Stomach (tissue), 8 donors: ENCODE measurements at regions not wholly inside any gene's neighbourhood (a gene's known extent, or its start where the extent isn't known, plus 50 kb on each side); places are given as distances from the start of the nearest gene placed in this dataset.
A peak's percentile ranks its signal among the peaks of the same experiment; 100 is the strongest.

ENCODE experiments used
- DNase-seq, 2 donors: peaks; one replicate each; pipeline versions ENCODE4 v3.0.0 to v3.0.0-alpha.2; 2013 to 2019
- H3K27ac ChIP-seq, 5 donors: fragments of 200-600 bp in 4 of 5; sonication (generic) in 4 of 5; one replicate each; pipeline ENCODE4 v1.5.1; 2013 to 2019; ENCODE audit warnings: mild to moderate bottlenecking in 1 of 5, moderate library complexity in 1 of 5
- H3K27me3 ChIP-seq, 3 donors: fragments of 200-600 bp; sonication (generic); one replicate each; pipeline ENCODE4 v1.5.1; 2017 to 2019; ENCODE audit warnings: mixed run types in 1 of 3
- H3K36me3 ChIP-seq, 4 donors: fragments of 200-600 bp; sonication (generic); 1 replicate in 3 of 4; 2 replicates in 1 of 4; pipeline ENCODE4 v1.5.1; 2016 to 2019
- H3K4me1 ChIP-seq, 4 donors: fragments of 200-600 bp; sonication (generic); one replicate each; pipeline ENCODE4 v1.5.1; 2016 to 2019
- H3K4me3 ChIP-seq, 4 donors: fragments of 200-600 bp; sonication (generic) in 3 of 4; one replicate each; pipeline ENCODE4 v1.5.1; 2016 to 2019; ENCODE audit warnings: mild to moderate bottlenecking in 1 of 4
- H3K9me3 ChIP-seq, 4 donors: fragments of 200-600 bp; sonication (generic); one replicate each; pipeline ENCODE4 v1.5.1; 2016 to 2019
- EP300 ChIP-seq: sonication (generic); formaldehyde crosslinking; IDR thresholded peaks from one replicate; pipeline ENCODE4 v1.6.1; 2017; ENCODE audit warnings: antibody characterized with exemption
- POLR2A ChIP-seq, 4 donors: fragments of 450-650 bp; IDR thresholded peaks; one replicate each; pipeline ENCODE4 v1.6.1; 2016; ENCODE audit warnings: antibody characterized with exemption in 4 of 4, control low read depth in 2 of 4, mild to moderate bottlenecking in 1 of 4, moderate library complexity in 1 of 4
- POLR2AphosphoS5 ChIP-seq, 3 donors: sonication (generic); formaldehyde crosslinking; IDR thresholded peaks; one replicate each; pipeline ENCODE4 v1.6.1; 2016; ENCODE audit warnings: antibody characterized with exemption in 3 of 3
- WGBS, 5 donors: extraction: QIAGEN DNeasy Blood & Tissue Kit in 3 of 5; methylation state at CpG; one replicate each; pipeline versions ENCODE4 v1.1.5 to v1.1.7; 2013 to 2018; 5-methylcytosine and 5-hydroxymethylcytosine counted together
- intact Hi-C: fragments of 100-400 bp; cut with DNase I; formaldehyde crosslinking; loops from one replicate; pipeline ENCODE4 v1.15.1; 2023; ENCODE audit warnings: low total_unique reads
- TF ChIP-seq, protein P1 (sequence below), 7 experiments: fragments of 450-650 bp in 4 of 7; fragments of 200-600 bp in 3 of 7; sonication (generic) in 3 of 7; IDR thresholded peaks; one replicate each; pipeline ENCODE4 v1.5.1; 2016 to 2019; ENCODE audit warnings: antibody characterized with exemption in 7 of 7, control low read depth in 2 of 7, mild to moderate bottlenecking in 1 of 7
- donor health status: healthy with polysubstance abuse.
- donor health status: Bipolar disorder and iron deficiency.
- donor health status: healthy.

DNA sequence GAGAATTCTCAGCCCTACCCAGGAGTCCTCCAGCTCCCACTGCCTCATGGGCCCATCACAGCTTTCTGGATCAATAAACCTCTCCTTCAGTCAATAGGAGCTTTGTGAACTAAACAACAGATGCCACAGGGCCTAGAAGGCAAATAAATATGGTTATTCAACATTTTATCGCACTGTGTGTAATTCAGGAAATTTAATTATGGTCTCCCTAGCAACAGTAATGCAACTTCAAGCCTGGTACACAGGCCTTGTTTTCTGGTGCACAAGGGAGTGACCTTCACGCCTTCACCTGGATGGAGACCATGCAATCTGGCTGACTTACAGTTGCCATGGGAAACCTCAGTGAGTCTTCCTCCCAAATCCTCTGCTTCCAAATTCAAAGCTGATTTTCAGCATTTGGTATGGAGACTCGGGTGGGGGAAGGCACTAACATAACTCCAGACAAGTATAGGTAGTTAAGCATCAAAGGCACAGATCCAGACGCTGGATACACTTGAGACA, 441.0 kb upstream of the NPVF start:
- H3K4me1 ChIP-seq, result peaks cover 5 to 60% (median 16%) of the 10 kb centered on the region in 4 donors
- peak overlapping the region in 4 of 5 donors; percentile 59 to 76 (median 72) for H3K27ac ChIP-seq
- 68 to 79% (median 76%) methylated on average over 4 of the region's 4 CpGs for WGBS, 5 donors

DNA sequence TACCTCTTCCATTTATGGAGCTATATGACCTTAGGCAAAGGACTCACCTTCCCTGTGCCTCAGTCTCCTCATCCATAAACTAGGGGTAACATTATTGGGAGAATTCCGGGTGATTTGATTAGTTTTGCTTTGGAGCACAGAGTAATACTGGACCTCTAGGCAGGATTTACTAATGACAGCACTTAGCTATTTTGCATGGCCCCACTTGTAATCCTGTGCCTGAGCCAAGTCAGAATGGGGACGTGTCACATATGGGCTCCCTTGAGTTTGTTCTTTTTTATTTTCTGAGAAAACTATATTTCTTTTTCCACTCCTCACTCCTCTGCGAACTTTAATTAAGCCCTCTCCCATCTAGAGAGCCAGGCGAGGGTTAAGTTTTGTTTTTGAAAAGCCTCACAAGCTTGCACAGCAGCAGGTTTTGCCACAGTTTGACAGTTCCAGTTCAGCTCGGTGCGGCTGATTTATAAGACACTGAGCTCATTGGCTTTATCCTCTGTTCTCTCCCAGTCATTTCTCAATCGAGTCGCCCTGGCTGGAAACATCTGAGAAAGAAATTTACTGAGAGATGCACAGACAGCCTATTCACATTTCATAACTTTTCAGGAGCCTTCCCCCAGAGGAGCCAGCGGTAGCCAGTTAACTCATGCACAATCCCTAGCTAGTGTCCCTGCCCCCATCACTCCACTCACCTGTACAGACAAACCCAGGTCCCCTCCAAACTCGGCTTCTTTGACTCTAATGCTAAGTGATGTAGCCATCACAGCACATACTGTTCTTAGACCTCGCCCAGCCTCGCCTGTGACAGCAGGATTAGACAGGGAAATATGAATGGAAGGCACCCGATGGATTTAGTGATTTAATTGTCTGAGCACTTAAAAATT, 441.9 kb upstream of the NPVF start:
- intact Hi-C loops, result no loop called here
- no peaks in the 10 kb centered on the region for H3K9me3 ChIP-seq
- DNase-seq, result peak in 1 of 2 donors; percentile 62
- no peak overlapping the region for H3K4me3 ChIP-seq
- peaks cover 5 to 51% (median 15%) of the 10 kb centered on the region in 4 donors for H3K4me1 ChIP-seq
- peak overlapping the region; percentile 59 to 76 (median 73) for H3K27ac ChIP-seq
- no peaks in the 10 kb centered on the region for H3K36me3 ChIP-seq
- WGBS, 5 donors, result 35 to 46% (median 43%) methylated on average over 13 of the region's 13 CpGs
- TF ChIP-seq, protein P1, sequence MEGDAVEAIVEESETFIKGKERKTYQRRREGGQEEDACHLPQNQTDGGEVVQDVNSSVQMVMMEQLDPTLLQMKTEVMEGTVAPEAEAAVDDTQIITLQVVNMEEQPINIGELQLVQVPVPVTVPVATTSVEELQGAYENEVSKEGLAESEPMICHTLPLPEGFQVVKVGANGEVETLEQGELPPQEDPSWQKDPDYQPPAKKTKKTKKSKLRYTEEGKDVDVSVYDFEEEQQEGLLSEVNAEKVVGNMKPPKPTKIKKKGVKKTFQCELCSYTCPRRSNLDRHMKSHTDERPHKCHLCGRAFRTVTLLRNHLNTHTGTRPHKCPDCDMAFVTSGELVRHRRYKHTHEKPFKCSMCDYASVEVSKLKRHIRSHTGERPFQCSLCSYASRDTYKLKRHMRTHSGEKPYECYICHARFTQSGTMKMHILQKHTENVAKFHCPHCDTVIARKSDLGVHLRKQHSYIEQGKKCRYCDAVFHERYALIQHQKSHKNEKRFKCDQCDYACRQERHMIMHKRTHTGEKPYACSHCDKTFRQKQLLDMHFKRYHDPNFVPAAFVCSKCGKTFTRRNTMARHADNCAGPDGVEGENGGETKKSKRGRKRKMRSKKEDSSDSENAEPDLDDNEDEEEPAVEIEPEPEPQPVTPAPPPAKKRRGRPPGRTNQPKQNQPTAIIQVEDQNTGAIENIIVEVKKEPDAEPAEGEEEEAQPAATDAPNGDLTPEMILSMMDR (IDR thresholded peaks at IDR 0.05), result no peak
- no peak for TF ChIP-seq POLR2A (IDR thresholded peaks at IDR 0.05)
- TF ChIP-seq EP300, result peak; percentile 56
- peak; percentile 23 to 46 (median 40) for TF ChIP-seq POLR2AphosphoS5 (IDR thresholded peaks at IDR 0.05)
- no peaks in the 10 kb centered on the region for H3K27me3 ChIP-seq

More for the DNA sequence above, 441.0 kb upstream of the NPVF start:
- TF ChIP-seq EP300 (no peak), POLR2AphosphoS5 (IDR thresholded peaks at IDR 0.05) (no peak), POLR2A (IDR thresholded peaks at IDR 0.05) (no peak)
- TF ChIP-seq, protein P1 (IDR thresholded peaks at IDR 0.05), result no peak
- peak in 1 of 2 donors; percentile 19 for DNase-seq
- H3K36me3 ChIP-seq, result no peaks in the 10 kb centered on the region
- intact Hi-C loops, result no loop called here
- no peak overlapping the region for H3K4me3 ChIP-seq
- H3K9me3 ChIP-seq, result no peaks in the 10 kb centered on the region
- no peaks in the 10 kb centered on the region for H3K27me3 ChIP-seq

DNA sequence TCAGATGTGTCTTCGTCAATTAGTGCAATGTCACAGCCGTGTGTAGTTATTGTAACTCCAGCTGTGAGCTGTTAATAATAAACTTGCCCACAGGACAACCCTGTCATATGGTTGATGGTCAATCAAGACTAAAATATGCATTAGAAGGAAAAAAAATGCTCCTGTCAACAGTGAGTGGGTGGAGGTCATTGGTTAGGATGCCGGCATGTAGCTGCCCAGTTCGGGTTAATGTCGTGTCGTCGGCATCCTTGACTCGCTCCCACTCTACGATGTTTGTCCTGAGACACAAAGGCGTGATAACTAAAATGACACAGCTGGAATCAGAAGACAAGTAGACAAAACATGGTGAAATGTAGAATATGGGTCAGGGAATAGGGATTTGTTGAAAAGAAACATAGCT, 442.8 kb upstream of the NPVF start:
- intact Hi-C loops, result no loop called here
- Histone ChIP-seq H3K9me3 (no peaks in the 10 kb centered on the region), H3K4me3 (no peak overlapping the region), H3K4me1 (peaks cover 5 to 42% (median 15%) of the 10 kb centered on the region in 4 donors), H3K27ac (peak overlapping the region in 4 of 5 donors; percentile 59 to 76 (median 72)), H3K36me3 (no peaks in the 10 kb centered on the region), H3K27me3 (no peaks in the 10 kb centered on the region)
- DNase-seq, result peak in 1 of 2 donors; percentile 29
- TF ChIP-seq POLR2AphosphoS5 (IDR thresholded peaks at IDR 0.05) (no peak), POLR2A (IDR thresholded peaks at IDR 0.05) (no peak), EP300 (no peak)
- TF ChIP-seq, protein P1 (IDR thresholded peaks at IDR 0.05), result no peak
- WGBS, 5 donors, result 30 to 46% (median 44%) methylated on average over 10 of the region's 10 CpGs

DNA sequence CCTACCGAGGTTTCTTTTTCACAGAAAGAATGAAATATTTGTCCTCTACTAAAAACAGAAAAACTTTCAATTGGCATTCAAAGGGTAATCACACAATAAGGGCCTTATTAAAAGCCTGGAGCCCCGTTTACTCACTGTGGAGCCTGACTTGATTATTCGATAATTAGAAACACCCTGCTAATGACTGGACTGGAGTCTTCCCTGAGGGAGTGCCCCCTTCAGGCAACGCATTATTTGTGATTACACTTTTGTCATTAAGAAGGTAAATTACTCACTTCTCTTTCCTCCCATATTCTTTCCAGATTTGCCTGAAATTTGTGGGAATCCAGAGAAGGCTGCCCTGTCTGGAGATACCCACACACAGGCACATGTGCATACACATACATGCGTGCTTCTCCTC, 444.2 kb upstream of the NPVF start:
- Histone ChIP-seq H3K27me3 (no peaks in the 10 kb centered on the region), H3K27ac (peak overlapping the region in 2 of 5 donors; percentile 73 to 76), H3K9me3 (no peaks in the 10 kb centered on the region), H3K4me1 (peaks cover 5 to 37% (median 15%) of the 10 kb centered on the region in 4 donors), H3K36me3 (no peaks in the 10 kb centered on the region), H3K4me3 (no peak overlapping the region)
- TF ChIP-seq POLR2AphosphoS5 (IDR thresholded peaks at IDR 0.05) (no peak), POLR2A (IDR thresholded peaks at IDR 0.05) (no peak), EP300 (no peak)
- TF ChIP-seq, protein P1 (IDR thresholded peaks at IDR 0.05), result no peak
- 38 to 61% (median 52%) methylated on average over 5 of the region's 5 CpGs for WGBS, 5 donors
- no peak for DNase-seq
- intact Hi-C loops, result no loop called here
